Neural crest cell (in vitro differentiated cells): ENCODE measurements at regions not wholly inside any gene's neighbourhood (a gene's known extent, or its start where the extent isn't known, plus 50 kb on each side); places are given as distances from the start of the nearest gene placed in this dataset.

Experiments used
- DNase-seq: peaks from one replicate; pipeline ENCODE4 v3.0.0; 2021; ENCODE audit warnings: low read depth, mixed read lengths, low spot score
- H3K27ac Mint-ChIP-seq: one replicate; pipeline ENCODE4 v1.8.0; 2021; ENCODE audit warnings: mild to moderate bottlenecking, mixed read lengths; ENCODE audit not compliant: unreplicated experiment
- H3K27me3 Mint-ChIP-seq: 2 replicates; pipeline ENCODE4 v1.8.0; 2021; ENCODE audit warnings: low read depth, mild to moderate bottlenecking, mixed read lengths
- H3K36me3 Mint-ChIP-seq: 2 replicates; pipeline ENCODE4 v1.8.0; 2021; ENCODE audit warnings: low read depth, mild to moderate bottlenecking, mixed read lengths
- H3K4me1 Mint-ChIP-seq: 2 replicates; pipeline ENCODE4 v1.8.0; 2021; ENCODE audit warnings: mixed read lengths
- H3K4me3 Mint-ChIP-seq: one replicate; pipeline ENCODE4 v1.8.0; 2021; ENCODE audit warnings: mild to moderate bottlenecking, mixed read lengths
- H3K9me3 Mint-ChIP-seq: 2 replicates; pipeline ENCODE4 v1.8.0; 2021; ENCODE audit warnings: mixed read lengths
- TF ChIP-seq, protein P1 (sequence below): fragments of 200-600 bp; sonication (generic); conservative IDR thresholded peaks from 2 replicates; pipeline ENCODE4 v1.5.0; 2021; ENCODE audit warnings: antibody characterized with exemption, mild to moderate bottlenecking

DNA sequence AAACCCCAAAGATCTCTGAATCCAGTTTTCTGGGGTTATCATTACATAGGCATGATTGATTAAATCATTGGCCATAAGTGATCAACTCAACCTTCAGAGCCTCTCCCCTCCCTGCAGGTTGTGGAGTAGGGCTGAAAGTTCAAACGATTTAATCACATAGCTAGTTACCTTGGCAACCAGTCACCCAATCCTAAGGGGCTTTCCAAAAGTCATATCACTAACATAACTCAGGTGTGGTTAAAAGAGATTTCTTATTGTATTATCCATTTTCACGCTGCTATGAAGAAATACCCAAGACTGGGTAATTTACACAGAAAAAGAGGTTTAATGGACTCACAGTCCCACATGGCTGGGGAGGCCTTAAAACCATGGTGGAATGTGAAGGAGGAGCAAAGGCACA, 935.1 kb upstream of the SLC35B3 start:
- H3K27ac Mint-ChIP-seq = no peak overlapping the region
- H3K9me3 Mint-ChIP-seq = no peaks in the 10 kb centered on the region
- no peak overlapping the region for H3K4me3 Mint-ChIP-seq
- no peaks in the 10 kb centered on the region for H3K36me3 Mint-ChIP-seq
- no peaks in the 10 kb centered on the region for H3K4me1 Mint-ChIP-seq
- TF ChIP-seq, protein P1, sequence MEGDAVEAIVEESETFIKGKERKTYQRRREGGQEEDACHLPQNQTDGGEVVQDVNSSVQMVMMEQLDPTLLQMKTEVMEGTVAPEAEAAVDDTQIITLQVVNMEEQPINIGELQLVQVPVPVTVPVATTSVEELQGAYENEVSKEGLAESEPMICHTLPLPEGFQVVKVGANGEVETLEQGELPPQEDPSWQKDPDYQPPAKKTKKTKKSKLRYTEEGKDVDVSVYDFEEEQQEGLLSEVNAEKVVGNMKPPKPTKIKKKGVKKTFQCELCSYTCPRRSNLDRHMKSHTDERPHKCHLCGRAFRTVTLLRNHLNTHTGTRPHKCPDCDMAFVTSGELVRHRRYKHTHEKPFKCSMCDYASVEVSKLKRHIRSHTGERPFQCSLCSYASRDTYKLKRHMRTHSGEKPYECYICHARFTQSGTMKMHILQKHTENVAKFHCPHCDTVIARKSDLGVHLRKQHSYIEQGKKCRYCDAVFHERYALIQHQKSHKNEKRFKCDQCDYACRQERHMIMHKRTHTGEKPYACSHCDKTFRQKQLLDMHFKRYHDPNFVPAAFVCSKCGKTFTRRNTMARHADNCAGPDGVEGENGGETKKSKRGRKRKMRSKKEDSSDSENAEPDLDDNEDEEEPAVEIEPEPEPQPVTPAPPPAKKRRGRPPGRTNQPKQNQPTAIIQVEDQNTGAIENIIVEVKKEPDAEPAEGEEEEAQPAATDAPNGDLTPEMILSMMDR = no peak
- no peaks in the 10 kb centered on the region for H3K27me3 Mint-ChIP-seq
- no peak for DNase-seq

DNA sequence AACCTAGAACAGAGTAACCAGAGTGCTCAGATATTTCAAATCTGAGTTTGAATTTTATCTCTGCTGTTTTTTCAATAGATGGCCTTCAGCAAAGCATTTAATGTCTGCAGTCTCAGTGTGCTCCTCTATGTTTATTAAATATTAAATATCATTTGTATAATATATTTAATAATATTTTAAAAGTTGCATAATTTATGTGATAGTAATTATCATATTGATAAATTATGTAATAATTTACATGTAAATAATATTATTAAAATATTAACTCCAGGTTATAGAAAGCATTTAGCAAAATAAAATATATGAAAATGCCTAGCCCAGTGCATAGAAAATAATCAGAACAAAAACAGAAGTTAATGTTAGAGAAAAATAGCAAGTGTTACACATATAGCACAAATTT, 930.0 kb upstream of the SLC35B3 start:
- DNase-seq = no peak
- no peaks in the 10 kb centered on the region for H3K27me3 Mint-ChIP-seq

DNA sequence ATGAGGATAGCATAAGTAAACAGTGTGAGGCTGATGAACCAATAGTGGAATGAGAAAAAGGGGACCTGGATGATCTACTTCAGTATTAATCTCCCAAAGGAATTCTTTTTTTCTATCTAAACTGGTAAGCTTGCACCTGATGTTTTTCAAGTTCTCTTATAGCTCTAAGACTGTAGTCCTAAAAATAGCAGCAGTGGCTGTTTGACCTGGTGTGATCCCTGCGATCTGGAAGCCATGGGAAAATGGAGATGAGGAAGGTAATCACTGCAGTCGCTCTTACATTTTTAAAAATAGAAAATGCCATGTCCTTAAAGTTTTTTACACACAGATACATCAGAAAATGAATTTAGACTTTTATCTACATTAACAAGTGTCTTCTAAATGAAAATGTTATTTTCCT, 926.4 kb upstream of the SLC35B3 start:
- peaks cover 3% of the 10 kb centered on the region for H3K36me3 Mint-ChIP-seq
- no peaks in the 10 kb centered on the region for H3K27me3 Mint-ChIP-seq
- no peak overlapping the region for H3K4me3 Mint-ChIP-seq
- no peak overlapping the region for H3K27ac Mint-ChIP-seq
- no peaks in the 10 kb centered on the region for H3K4me1 Mint-ChIP-seq
- DNase-seq = no peak
- TF ChIP-seq, protein P1 = no peak
- H3K9me3 Mint-ChIP-seq = peaks cover 16% of the 10 kb centered on the region

More for the DNA sequence above, 930.0 kb upstream of the SLC35B3 start:
- no peak overlapping the region for H3K4me3 Mint-ChIP-seq
- H3K36me3 Mint-ChIP-seq = no peaks in the 10 kb centered on the region
- TF ChIP-seq, protein P1 = no peak
- no peaks in the 10 kb centered on the region for H3K4me1 Mint-ChIP-seq
- H3K27ac Mint-ChIP-seq = no peak overlapping the region
- peaks cover 6% of the 10 kb centered on the region for H3K9me3 Mint-ChIP-seq

DNA sequence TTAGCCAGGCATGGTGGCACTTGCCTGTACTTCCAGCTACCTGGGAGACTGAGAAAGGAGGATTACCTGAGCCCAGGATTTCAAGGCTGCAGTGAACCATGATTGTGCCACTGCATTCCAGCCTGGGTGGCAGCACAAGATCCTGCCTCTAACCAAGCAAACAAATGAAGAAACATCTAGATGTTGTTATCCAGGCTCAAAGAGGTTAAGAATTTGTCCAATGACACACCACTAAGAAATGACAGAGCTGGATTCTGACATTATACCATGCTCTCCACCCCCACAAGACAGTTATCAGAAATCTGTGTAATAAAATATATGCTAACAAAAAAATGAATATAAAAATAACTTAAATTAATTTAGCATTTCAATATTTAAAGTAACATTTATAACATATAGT, 925.5 kb upstream of the SLC35B3 start:
- Mint-ChIP-seq H3K27ac (no peak overlapping the region), H3K4me1 (no peaks in the 10 kb centered on the region), H3K27me3 (no peaks in the 10 kb centered on the region), H3K36me3 (peaks cover 3% of the 10 kb centered on the region), H3K4me3 (no peak overlapping the region), H3K9me3 (peaks cover 16% of the 10 kb centered on the region)
- no peak for DNase-seq
- TF ChIP-seq, protein P1 = no peak

DNA sequence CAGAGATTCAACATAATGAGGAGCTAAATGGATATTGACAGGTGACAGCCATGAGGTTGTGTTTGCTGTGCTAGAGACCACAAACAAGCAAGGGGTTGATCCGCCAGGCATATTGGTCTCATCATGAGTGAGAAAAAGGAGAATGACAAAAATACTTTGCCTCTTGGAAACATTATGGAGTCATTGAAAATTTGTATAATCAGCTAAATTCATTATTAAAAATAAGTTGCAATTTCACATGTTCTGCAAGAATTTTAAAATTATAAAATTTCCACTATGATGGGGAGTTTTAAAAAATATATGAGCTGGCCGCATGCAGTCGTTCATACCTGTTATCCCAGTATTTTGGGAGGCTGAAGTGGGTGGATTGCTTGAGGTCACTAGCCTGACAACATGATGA, 912.3 kb upstream of the SLC35B3 start:
- DNase-seq = no peak
- TF ChIP-seq, protein P1 = no peak
- peaks cover 2% of the 10 kb centered on the region for H3K9me3 Mint-ChIP-seq
- no peaks in the 10 kb centered on the region for H3K4me1 Mint-ChIP-seq
- H3K27ac Mint-ChIP-seq = no peak overlapping the region
- no peaks in the 10 kb centered on the region for H3K27me3 Mint-ChIP-seq
- no peak overlapping the region for H3K4me3 Mint-ChIP-seq
- no peaks in the 10 kb centered on the region for H3K36me3 Mint-ChIP-seq

DNA sequence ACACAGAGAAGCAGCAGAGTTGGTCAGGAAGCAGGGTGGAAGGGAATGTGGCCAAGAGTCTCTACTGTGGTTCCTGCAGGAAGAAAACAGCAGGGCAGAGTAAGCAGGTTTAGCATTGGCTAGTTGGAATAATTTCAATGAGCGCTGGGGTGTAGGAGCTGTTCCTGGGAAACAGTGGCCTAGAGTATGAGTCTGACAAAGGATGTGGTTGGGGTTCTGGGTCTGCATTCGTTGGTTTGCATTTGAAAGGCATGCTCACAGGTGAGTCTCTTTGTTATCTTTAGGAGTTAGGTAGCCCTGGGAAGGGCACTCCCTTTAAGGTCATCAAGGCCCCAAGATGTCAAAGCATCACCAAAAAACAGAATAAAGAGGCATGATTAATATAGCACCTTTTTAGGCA, 911.6 kb upstream of the SLC35B3 start:
- Mint-ChIP-seq H3K27ac (no peak overlapping the region), H3K4me3 (no peak overlapping the region), H3K9me3 (no peaks in the 10 kb centered on the region), H3K36me3 (no peaks in the 10 kb centered on the region), H3K27me3 (no peaks in the 10 kb centered on the region), H3K4me1 (no peaks in the 10 kb centered on the region)
- TF ChIP-seq, protein P1 = no peak
- no peak for DNase-seq
